ENCODE measurements at regions not wholly inside any gene's neighbourhood (a gene's known extent, or its start where the extent isn't known, plus 50 kb on each side); places are given as distances from the start of the nearest gene placed in this dataset.

GRCh38 chr4:19227701-19228100, 1024.0 kb upstream of the SLIT2 start:
- Histone ChIP-seq H3K4me3 (replicated peaks; ENCODE audit: insufficient read depth, low read length) (no peak overlapping the region), H3K27ac (replicated peaks) (no peak overlapping the region), H3K27me3 (ENCODE audit: insufficient read depth, poor library complexity, severe bottlenecking) (no peaks in the 10 kb centered on the region)
- no peak for DNase-seq (ENCODE audit: low read depth in 1 of 2, low spot score in 1 of 2)
- TF ChIP-seq REST (IDR thresholded peaks at IDR 0.05; ENCODE audit: insufficient replicate concordance, low read depth) (no peak), CTCF (IDR thresholded peaks at IDR 0.05; ENCODE audit: insufficient read depth, low read length) (no peak), GABPA (IDR thresholded peaks at IDR 0.05; ENCODE audit: low read depth) (no peak), POLR2AphosphoS5 (IDR thresholded peaks at IDR 0.05; ENCODE audit: low read depth) (no peak), SPI1 (IDR thresholded peaks at IDR 0.05; ENCODE audit: borderline replicate concordance, low read depth) (no peak)

- DNase-seq (ENCODE audit: low read depth in 1 of 2, low spot score in 1 of 2), result no peak
- Histone ChIP-seq H3K27me3 (ENCODE audit: insufficient read depth, poor library complexity, severe bottlenecking) (no peaks in the 10 kb centered on the region), H3K27ac (replicated peaks) (no peak overlapping the region), H3K4me3 (replicated peaks; ENCODE audit: insufficient read depth, low read length) (no peak overlapping the region)
- TF ChIP-seq CTCF (IDR thresholded peaks at IDR 0.05; ENCODE audit: insufficient read depth, low read length) (no peak), REST (IDR thresholded peaks at IDR 0.05; ENCODE audit: insufficient replicate concordance, low read depth) (no peak), GABPA (IDR thresholded peaks at IDR 0.05; ENCODE audit: low read depth) (no peak), POLR2AphosphoS5 (IDR thresholded peaks at IDR 0.05; ENCODE audit: low read depth) (no peak), SPI1 (IDR thresholded peaks at IDR 0.05; ENCODE audit: borderline replicate concordance, low read depth) (no peak)
Measured at GRCh38 chr4:19224820-19225219, 1026.9 kb upstream of the SLIT2 start.

GRCh38 chr4:19216476-19216875, 1035.2 kb upstream of the SLIT2 start:
- Histone ChIP-seq H3K27me3 (ENCODE audit: insufficient read depth, poor library complexity, severe bottlenecking) (no peaks in the 10 kb centered on the region), H3K27ac (replicated peaks) (no peak overlapping the region), H3K4me3 (replicated peaks; ENCODE audit: insufficient read depth, low read length) (no peak overlapping the region)
- no peak for DNase-seq (ENCODE audit: low read depth in 1 of 2, low spot score in 1 of 2)
- TF ChIP-seq CTCF (IDR thresholded peaks at IDR 0.05; ENCODE audit: insufficient read depth, low read length) (no peak), REST (IDR thresholded peaks at IDR 0.05; ENCODE audit: insufficient replicate concordance, low read depth) (no peak), POLR2AphosphoS5 (IDR thresholded peaks at IDR 0.05; ENCODE audit: low read depth) (no peak), SPI1 (IDR thresholded peaks at IDR 0.05; ENCODE audit: borderline replicate concordance, low read depth) (no peak), GABPA (IDR thresholded peaks at IDR 0.05; ENCODE audit: low read depth) (no peak)

Measured in HL-60 (cell line).